UCSD-AML1 (cell line): ENCODE measurements at regions not wholly inside any gene's neighbourhood (a gene's known extent, or its start where the extent isn't known, plus 50 kb on each side); places are given as distances from the start of the nearest gene placed in this dataset.
"Not testable (repeated sequence)": the region's sequence is repeated elsewhere in the genome, so short reads cannot be mapped to it uniquely, and the experiment has no call there.

Experiments used
- DNase-seq: peaks from one replicate; lab custom pipeline; 2025; ENCODE audit not compliant: unreplicated experiment; lab: John Stamatoyannopoulos, UW

- no peak for DNase-seq
Measured at GRCh38 chr6:10138917-10139316, 276.0 kb downstream of the TFAP2A start.

GRCh38 chr6:10136636-10137035, 278.2 kb downstream of the TFAP2A start:
- no peak for DNase-seq

- not testable (repeated sequence) for DNase-seq
Measured at GRCh38 chr6:10134185-10134584, 280.7 kb downstream of the TFAP2A start.

GRCh38 chr6:10128721-10129120, 286.2 kb downstream of the TFAP2A start:
- DNase-seq: no peak

GRCh38 chr6:10122164-10122563, 292.7 kb downstream of the TFAP2A start:
- DNase-seq: no peak

GRCh38 chr6:10112871-10113549, 301.9 kb downstream of the TFAP2A start:
- DNase-seq: no peak

GRCh38 chr6:10111975-10112374, 302.9 kb downstream of the TFAP2A start:
- DNase-seq: no peak

- no peak for DNase-seq
Measured at GRCh38 chr6:10101551-10102252, 313.2 kb downstream of the TFAP2A start.

GRCh38 chr6:10099529-10100140, 315.2 kb downstream of the TFAP2A start:
- no peak for DNase-seq

GRCh38 chr6:10098756-10099528, 315.9 kb downstream of the TFAP2A start:
- DNase-seq: no peak

GRCh38 chr6:10093282-10093681, 321.6 kb downstream of the TFAP2A start:
- no peak for DNase-seq

GRCh38 chr6:10084111-10084986, 330.5 kb downstream of the TFAP2A start:
- no peak for DNase-seq

GRCh38 chr6:10082385-10082784, 332.5 kb downstream of the TFAP2A start:
- DNase-seq: no peak

GRCh38 chr6:10081957-10082356, 332.9 kb downstream of the TFAP2A start:
- DNase-seq: no peak

GRCh38 chr6:10081075-10081474, 333.8 kb downstream of the TFAP2A start:
- DNase-seq: no peak

- no peak for DNase-seq
Measured at GRCh38 chr6:10080561-10080960, 334.3 kb downstream of the TFAP2A start.

GRCh38 chr6:10078581-10078980, 336.3 kb downstream of the TFAP2A start:
- no peak for DNase-seq

- not testable (repeated sequence) for DNase-seq
Measured at GRCh38 chr6:10074726-10075125, 340.1 kb downstream of the TFAP2A start.

GRCh38 chr6:10073341-10073740, 341.5 kb downstream of the TFAP2A start:
- DNase-seq: no peak

- no peak for DNase-seq
Measured at GRCh38 chr6:10071631-10072220, 343.1 kb downstream of the TFAP2A start.
